H1 (cell line): ENCODE measurements at regions not wholly inside any gene's neighbourhood (a gene's known extent, or its start where the extent isn't known, plus 50 kb on each side); places are given as distances from the start of the nearest gene placed in this dataset.

Experiments used
- CTCF ChIA-PET: fragments of 300-600 bp; sonication (Branson Sonifier 250); formaldehyde crosslinking; loops from one replicate; lab custom pipeline; 2021; ENCODE audit not compliant: partially characterized antibody; lab: Charles Lee
- POLR2A ChIA-PET: fragments of 300-600 bp; sonication (Branson Sonifier 250); formaldehyde crosslinking; loops from one replicate; lab custom pipeline; 2021; ENCODE audit warnings: inconsistent platforms; ENCODE audit not compliant: partially characterized antibody; lab: Charles Lee
- DNase-seq, 2 experiments: peaks; one replicate each; pipeline versions ENCODE4 v3.0.0 to v3.0.0-alpha.2; 2010 to 2022; ENCODE audit warnings: low spot score in 2 of 2, low read depth in 1 of 2, mixed read lengths in 1 of 2
- FAIRE-seq: peaks from 2 replicates; lab custom pipeline; 2011; peaks lifted over from hg19 to GRCh38; lab: Jason Lieb, UNC
- H2AFZ ChIP-seq: 2 replicates; pipeline ENCODE4 v1.8.1; 2012; ENCODE audit warnings: low read length, inconsistent platforms
- H2AK5ac ChIP-seq: 2 replicates; pipeline ENCODE4 v1.6.1; 2013; ENCODE audit warnings: low read depth, low read length
- H2BK120ac ChIP-seq: replicated peaks from 2 replicates; pipeline ENCODE3; 2013; ENCODE audit warnings: low read depth, low read length, inconsistent platforms
- H2BK12ac ChIP-seq: 2 replicates; pipeline ENCODE4 v1.6.1; 2013; ENCODE audit warnings: low read depth, low read length
- H2BK15ac ChIP-seq: 2 replicates; pipeline ENCODE4 v1.6.1; 2013; ENCODE audit warnings: low read length
- H2BK20ac ChIP-seq: 2 replicates; pipeline ENCODE4 v1.6.1; 2013; ENCODE audit warnings: low read length
- H2BK5ac ChIP-seq: 2 replicates; pipeline ENCODE4 v1.6.1; 2013; ENCODE audit warnings: low read depth, low read length
- H3K14ac ChIP-seq: 2 replicates; pipeline ENCODE4 v1.6.1; 2013; ENCODE audit warnings: inconsistent platforms; ENCODE audit not compliant: insufficient read length
- H3K18ac ChIP-seq: 2 replicates; pipeline ENCODE4 v1.6.1; 2013; ENCODE audit warnings: low read length; ENCODE audit errors: extremely low read depth
- H3K23ac ChIP-seq: 2 replicates; pipeline ENCODE4 v1.6.1; 2013; ENCODE audit warnings: inconsistent platforms; ENCODE audit not compliant: insufficient read length
- H3K23me2 ChIP-seq: 2 replicates; pipeline ENCODE4 v1.6.1; 2013; ENCODE audit warnings: low read depth, low read length
- H3K27ac ChIP-seq: 2 replicates; pipeline ENCODE4 v1.6.1; 2011; ENCODE audit warnings: low read depth, low read length, inconsistent platforms
- H3K27me3 ChIP-seq, 4 experiments: replicated peaks in 1 of 4; 1 replicate in 1 of 4; 2 replicates in 3 of 4; pipeline versions ENCODE4 v1.6.1 to v1.8.1; 2011 to 2013; ENCODE audit warnings: low read length in 3 of 4, mild to moderate bottlenecking in 3 of 4, inconsistent platforms in 2 of 4, mixed read lengths in 2 of 4, moderate library complexity in 1 of 4; ENCODE audit not compliant: control insufficient read depth in 3 of 4, insufficient read depth in 3 of 4; ENCODE audit errors: extremely low read depth in 1 of 4
- H3K36me3 ChIP-seq, 4 experiments: 2 replicates each; pipeline versions ENCODE4 v1.6.1 to v1.8.1; 2011 to 2013; ENCODE audit warnings: mild to moderate bottlenecking in 4 of 4, low read length in 3 of 4, moderate library complexity in 2 of 4, control low read depth in 1 of 4, inconsistent platforms in 1 of 4; ENCODE audit not compliant: insufficient read depth in 4 of 4, control insufficient read depth in 2 of 4
- H3K4ac ChIP-seq: replicated peaks from 2 replicates; pipeline ENCODE3; 2013; ENCODE audit warnings: low read length, low read depth, mixed read lengths, inconsistent platforms; ENCODE audit not compliant: insufficient read length
- H3K4me1 ChIP-seq, 4 experiments: replicated peaks in 1 of 4; 1 replicate in 1 of 4; 2 replicates in 3 of 4; pipeline versions ENCODE4 v1.6.1 to v1.8.1; 2011 to 2013; ENCODE audit warnings: low read length in 3 of 4, inconsistent platforms in 2 of 4, mixed read lengths in 1 of 4; ENCODE audit not compliant: insufficient read depth in 4 of 4, control insufficient read depth in 3 of 4
- H3K4me2 ChIP-seq, 2 experiments: 2 replicates each; pipeline versions ENCODE4 v1.6.1 to v1.8.1; 2011 to 2013; ENCODE audit warnings: low read depth in 2 of 2, low read length in 2 of 2, control low read depth in 1 of 2, inconsistent platforms in 1 of 2, mild to moderate bottlenecking in 1 of 2; ENCODE audit not compliant: insufficient read depth in 1 of 2
- H3K4me3 ChIP-seq, 4 experiments: fragments of 200-600, 300-600 bp in 1 of 4; sonication (generic), shearing (Covaris generic), sonication (Bioruptor Twin) in 1 of 4; 2 replicates each; pipeline versions ENCODE4 v1.5.1 to v1.8.1; 2011 to 2016; ENCODE audit warnings: low read length in 4 of 4, low read depth in 3 of 4, control low read depth in 2 of 4, inconsistent platforms in 2 of 4, mild to moderate bottlenecking in 2 of 4, mixed read lengths in 1 of 4, moderate library complexity in 1 of 4; ENCODE audit not compliant: insufficient read depth in 2 of 4; ENCODE audit errors: extremely low read depth in 1 of 4
- H3K56ac ChIP-seq: replicated peaks from 2 replicates; pipeline ENCODE3; 2013; ENCODE audit warnings: low read depth, mild to moderate bottlenecking, mixed read lengths, low read length, inconsistent platforms; ENCODE audit not compliant: insufficient read length
- H3K79me1 ChIP-seq: 2 replicates; pipeline ENCODE4 v1.6.1; 2013; ENCODE audit warnings: low read depth, low read length, control low read depth
- H3K79me2 ChIP-seq, 2 experiments: 2 replicates each; pipeline versions ENCODE4 v1.6.1 to v1.8.1; 2012 to 2013; ENCODE audit warnings: low read length in 2 of 2, mild to moderate bottlenecking in 2 of 2, inconsistent platforms in 1 of 2; ENCODE audit not compliant: insufficient read depth in 2 of 2, control insufficient read depth in 1 of 2
- H3K9ac ChIP-seq, 4 experiments: replicated peaks in 1 of 4; 1 replicate in 1 of 4; 2 replicates in 3 of 4; pipeline versions ENCODE4 v1.6.1 to v1.8.1; 2011 to 2013; ENCODE audit warnings: low read depth in 3 of 4, low read length in 3 of 4, control low read depth in 2 of 4, mild to moderate bottlenecking in 2 of 4, moderate library complexity in 2 of 4, inconsistent platforms in 1 of 4; ENCODE audit errors: extremely low read depth in 1 of 4
- H3K9me3 ChIP-seq, 2 experiments: 2 replicates each; pipeline versions ENCODE4 v1.6.1 to v1.8.1; 2012 to 2013; ENCODE audit warnings: mild to moderate bottlenecking in 2 of 2, moderate library complexity in 2 of 2, control low read depth in 1 of 2, inconsistent platforms in 1 of 2, low read depth in 1 of 2, low read length in 1 of 2, mixed read lengths in 1 of 2; ENCODE audit not compliant: insufficient read depth in 2 of 2
- H4K20me1 ChIP-seq, 2 experiments: replicated peaks in 1 of 2; 2 replicates each; pipeline versions ENCODE3 to v1.8.1; 2011 to 2013; ENCODE audit warnings: inconsistent platforms in 2 of 2, low read length in 2 of 2, mild to moderate bottlenecking in 1 of 2; ENCODE audit not compliant: insufficient read depth in 2 of 2, control insufficient read depth in 1 of 2
- H4K5ac ChIP-seq: 2 replicates; pipeline ENCODE4 v1.6.1; 2013; ENCODE audit warnings: low read length, low read depth, mixed read lengths, inconsistent platforms; ENCODE audit not compliant: insufficient read length
- H4K8ac ChIP-seq: 2 replicates; pipeline ENCODE4 v1.8.0; 2013; ENCODE audit warnings: mild to moderate bottlenecking, moderate library complexity, low read length, inconsistent platforms; ENCODE audit not compliant: insufficient read depth; ENCODE audit errors: extremely low read depth
- H4K91ac ChIP-seq: replicated peaks from 2 replicates; pipeline ENCODE3; 2013; ENCODE audit warnings: low read length, mixed read lengths, inconsistent platforms; ENCODE audit not compliant: insufficient read length
- CHD1 ChIP-seq: IDR thresholded peaks from 2 replicates; pipeline ENCODE4 v1.6.1; 2012; ENCODE audit warnings: low read depth, low read length, improper control_type of control experiment
- POU5F1 ChIP-seq: IDR thresholded peaks from 2 replicates; pipeline ENCODE4 v1.6.1; 2011; ENCODE audit warnings: low read depth, mild to moderate bottlenecking, low read length, moderate library complexity
- RFX5 ChIP-seq: IDR thresholded peaks from 2 replicates; pipeline ENCODE4 v1.6.1; 2011; ENCODE audit warnings: low read depth, low read length, improper control_type of control experiment, borderline replicate concordance
- RXRA ChIP-seq: IDR thresholded peaks from 2 replicates; pipeline ENCODE4 v1.6.1; 2011; ENCODE audit warnings: low read depth, mild to moderate bottlenecking, low read length, moderate library complexity; ENCODE audit not compliant: insufficient read depth
- TCF12 ChIP-seq: IDR thresholded peaks from 2 replicates; pipeline ENCODE4 v1.6.1; 2011; ENCODE audit warnings: low read depth, mild to moderate bottlenecking, low read length
- WGBS, 2 experiments: shearing (Covaris generic) in 1 of 2; methylation state at CpG; one replicate each; pipeline versions ENCODE4 v1.1.6 to v1.1.7; 2013 to 2015; ENCODE audit warnings: low lambda C conversion rate in 2 of 2, mixed read lengths in 2 of 2, inconsistent platforms in 1 of 2, low coverage in 1 of 2, missing lambda C conversion rate in 1 of 2; ENCODE audit not compliant: insufficient replicate concordance in 2 of 2, insufficient coverage in 1 of 2, insufficient read length in 1 of 2; ENCODE audit errors: extremely low coverage in 1 of 2, missing lambda C conversion rate in 1 of 2; 5-methylcytosine and 5-hydroxymethylcytosine counted together

GRCh38 chr10:65710306-65710705 lies 1215.5 kb upstream of the LRRTM3 start:
- no peak for TF ChIP-seq TCF12
- TF ChIP-seq RXRA: no peak
- no peak for TF ChIP-seq POU5F1
- TF ChIP-seq CHD1: no peak
- no peak for TF ChIP-seq RFX5
- no peak overlapping the region for H2AK5ac ChIP-seq
- H3K56ac ChIP-seq: no peak overlapping the region
- H3K23me2 ChIP-seq: no peaks in the 10 kb centered on the region
- FAIRE-seq: no peak
- no peaks in the 10 kb centered on the region for H4K20me1 ChIP-seq
- no peak overlapping the region for H3K23ac ChIP-seq
- no peak overlapping the region for H2BK12ac ChIP-seq
- DNase-seq: no peak
- H4K8ac ChIP-seq: no peak overlapping the region
- H2BK120ac ChIP-seq: no peak overlapping the region
- no peak overlapping the region for H3K9ac ChIP-seq
- no peak overlapping the region for H3K4me3 ChIP-seq
- H2BK20ac ChIP-seq: no peak overlapping the region
- H3K4me2 ChIP-seq: no peak overlapping the region
- no peak overlapping the region for H3K27ac ChIP-seq
- H3K4me1 ChIP-seq: no peaks in the 10 kb centered on the region
- no peak overlapping the region for H4K91ac ChIP-seq
- no peaks in the 10 kb centered on the region for H3K36me3 ChIP-seq
- no peak overlapping the region for H4K5ac ChIP-seq
- no peaks in the 10 kb centered on the region for H3K79me2 ChIP-seq
- H3K27me3 ChIP-seq: no peaks in the 10 kb centered on the region
- H3K14ac ChIP-seq: no peak overlapping the region
- no peak overlapping the region for H3K18ac ChIP-seq
- no peaks in the 10 kb centered on the region for H3K79me1 ChIP-seq
- H2BK15ac ChIP-seq: no peak overlapping the region
- H2BK5ac ChIP-seq: no peak overlapping the region
- H2AFZ ChIP-seq: no peak overlapping the region
- POLR2A ChIA-PET: no interaction called here
- CTCF ChIA-PET: no interaction called here
- WGBS, 2 experiments: 87% methylated on average over 3 of the region's 3 CpGs; no CpG with 5 or more reads in 1 of the 2 experiments
- no peaks in the 10 kb centered on the region for H3K9me3 ChIP-seq
- no peak overlapping the region for H3K4ac ChIP-seq
